GM12878 (cell line): ENCODE measurements at regions not wholly inside any gene's neighbourhood (a gene's known extent, or its start where the extent isn't known, plus 50 kb on each side); places are given as distances from the start of the nearest gene placed in this dataset.

Experiments used
- CHD2 ChIP-seq: IDR thresholded peaks from 2 replicates; pipeline ENCODE4 v1.6.1; 2011; ENCODE audit warnings: low read depth, low read length, improper control_type of control experiment, borderline replicate concordance
- EGR1 ChIP-seq, 2 experiments: IDR thresholded peaks; 1 replicate in 1 of 2; 2 replicates in 1 of 2; pipeline ENCODE4 v1.6.1; 2011 to 2012; ENCODE audit warnings: low read depth in 2 of 2, low read length in 2 of 2, borderline replicate concordance in 1 of 2, mild to moderate bottlenecking in 1 of 2, moderate library complexity in 1 of 2
- FOXM1 ChIP-seq: IDR thresholded peaks from 2 replicates; pipeline ENCODE4 v1.6.1; 2012; ENCODE audit warnings: low read depth, mild to moderate bottlenecking, inconsistent platforms, low read length, moderate library complexity
- HDAC2 ChIP-seq: fragments of 200-600 bp; sonication (generic); IDR thresholded peaks from 2 replicates; pipeline ENCODE4 v1.6.1; 2017
- JUND ChIP-seq: IDR thresholded peaks from 2 replicates; pipeline ENCODE4 v1.6.1; 2012; ENCODE audit warnings: low read depth, mild to moderate bottlenecking, low read length, improper control_type of control experiment, moderate library complexity
- KDM1A ChIP-seq: fragments of 200-600 bp; sonication (generic); IDR thresholded peaks from 2 replicates; pipeline ENCODE4 v1.6.1; 2016; ENCODE audit warnings: borderline replicate concordance
- POU2F2 ChIP-seq: IDR thresholded peaks from 3 replicates; pipeline ENCODE4 v1.6.1; 2011; ENCODE audit warnings: low read depth, mild to moderate bottlenecking, low read length, borderline replicate concordance
- STAT1 ChIP-seq: fragments of 450-650 bp; conservative IDR thresholded peaks from 2 replicates; pipeline ENCODE4 v1.6.1; 2014; ENCODE audit warnings: antibody characterized with exemption, mild to moderate bottlenecking
- WRNIP1 ChIP-seq: IDR thresholded peaks from 2 replicates; pipeline ENCODE4 v1.6.1; 2011; ENCODE audit warnings: low read depth, low read length, improper control_type of control experiment, borderline replicate concordance
- TF ChIP-seq, protein P1 (sequence below): fragments of 450-650 bp; IDR thresholded peaks from 2 replicates; pipeline ENCODE4 v1.6.1; 2018; ENCODE audit warnings: mild to moderate bottlenecking, low read depth, moderate library complexity; ENCODE audit not compliant: partially characterized antibody
- TF ChIP-seq, protein P2 (sequence below): fragments of 450-650 bp; IDR thresholded peaks from 2 replicates; pipeline ENCODE4 v1.6.1; 2017; ENCODE audit warnings: low read depth, mild to moderate bottlenecking, moderate library complexity
- TF ChIP-seq, protein P3 (sequence below): fragments of 450-650 bp; IDR thresholded peaks from 2 replicates; pipeline ENCODE4 v1.6.1; 2016; ENCODE audit warnings: mild to moderate bottlenecking
- TF ChIP-seq, protein P4 (sequence below): IDR thresholded peaks from 2 replicates; pipeline ENCODE4 v1.6.1; 2012; ENCODE audit warnings: improper control_type of control experiment, low read depth, low read length; ENCODE audit not compliant: insufficient replicate concordance

DNA sequence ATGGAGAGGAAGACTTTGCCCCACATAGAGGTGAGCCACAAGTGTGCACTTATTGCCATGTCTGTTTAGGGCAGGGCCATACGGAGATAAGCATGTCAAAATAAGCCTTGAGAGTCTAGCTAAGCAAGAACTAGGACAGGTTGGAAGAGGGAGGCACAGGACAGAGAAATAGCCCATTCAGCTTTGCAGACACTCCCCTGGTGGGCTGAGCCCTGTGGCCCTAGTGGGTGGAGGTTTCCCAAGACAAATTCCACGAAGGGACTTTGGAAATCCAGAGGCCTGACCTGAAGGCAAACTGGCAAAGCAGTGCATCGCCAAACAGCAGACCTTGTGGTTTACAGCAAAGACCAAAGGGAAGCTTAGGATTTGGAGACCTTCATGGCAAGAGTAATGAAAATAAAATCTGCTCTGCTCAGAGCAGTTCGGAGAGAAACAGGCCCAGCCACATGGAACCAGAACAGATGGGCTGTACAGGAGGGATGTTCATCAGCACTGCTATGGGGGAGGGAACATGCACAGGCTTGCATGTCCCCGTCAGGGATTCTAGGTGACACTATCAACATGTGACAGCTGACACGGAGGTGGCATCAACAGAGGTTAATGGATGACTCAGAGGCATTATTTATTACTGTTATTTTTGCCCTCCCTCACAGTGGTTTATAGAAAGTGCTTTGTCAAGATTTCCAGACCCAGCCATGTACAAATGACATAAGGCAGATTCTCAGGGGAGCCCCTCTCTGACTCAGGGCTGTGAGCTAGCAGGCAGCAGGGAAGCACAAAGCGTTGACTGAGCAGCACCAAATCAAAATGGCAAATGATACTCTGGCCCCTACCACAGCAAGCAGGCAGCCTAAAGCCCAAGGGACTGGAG lies 90.1 kb upstream of the IRF2BP2 start (continued):
- TF ChIP-seq STAT1 (no peak), FOXM1 (peak; percentile 80; the same call in 1 of the 2 replicates), CHD2 (peak; percentile 89), KDM1A (no peak), HDAC2 (no peak), JUND (peak; percentile 84; the same call in 1 of the 2 replicates), POU2F2 (peak; percentile 73; the same call in 1 of the 3 replicates), EGR1 (IDR thresholded peaks at IDR 0.05; ENCODE audit: borderline replicate concordance in 1 of 2, low read depth in 2 of 2, low read length in 2 of 2) (no peak), WRNIP1 (no peak)
- TF ChIP-seq, protein P1, sequence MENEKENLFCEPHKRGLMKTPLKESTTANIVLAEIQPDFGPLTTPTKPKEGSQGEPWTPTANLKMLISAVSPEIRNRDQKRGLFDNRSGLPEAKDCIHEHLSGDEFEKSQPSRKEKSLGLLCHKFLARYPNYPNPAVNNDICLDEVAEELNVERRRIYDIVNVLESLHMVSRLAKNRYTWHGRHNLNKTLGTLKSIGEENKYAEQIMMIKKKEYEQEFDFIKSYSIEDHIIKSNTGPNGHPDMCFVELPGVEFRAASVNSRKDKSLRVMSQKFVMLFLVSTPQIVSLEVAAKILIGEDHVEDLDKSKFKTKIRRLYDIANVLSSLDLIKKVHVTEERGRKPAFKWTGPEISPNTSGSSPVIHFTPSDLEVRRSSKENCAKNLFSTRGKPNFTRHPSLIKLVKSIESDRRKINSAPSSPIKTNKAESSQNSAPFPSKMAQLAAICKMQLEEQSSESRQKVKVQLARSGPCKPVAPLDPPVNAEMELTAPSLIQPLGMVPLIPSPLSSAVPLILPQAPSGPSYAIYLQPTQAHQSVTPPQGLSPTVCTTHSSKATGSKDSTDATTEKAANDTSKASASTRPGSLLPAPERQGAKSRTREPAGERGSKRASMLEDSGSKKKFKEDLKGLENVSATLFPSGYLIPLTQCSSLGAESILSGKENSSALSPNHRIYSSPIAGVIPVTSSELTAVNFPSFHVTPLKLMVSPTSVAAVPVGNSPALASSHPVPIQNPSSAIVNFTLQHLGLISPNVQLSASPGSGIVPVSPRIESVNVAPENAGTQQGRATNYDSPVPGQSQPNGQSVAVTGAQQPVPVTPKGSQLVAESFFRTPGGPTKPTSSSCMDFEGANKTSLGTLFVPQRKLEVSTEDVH = peak; percentile 60
- TF ChIP-seq, protein P2, sequence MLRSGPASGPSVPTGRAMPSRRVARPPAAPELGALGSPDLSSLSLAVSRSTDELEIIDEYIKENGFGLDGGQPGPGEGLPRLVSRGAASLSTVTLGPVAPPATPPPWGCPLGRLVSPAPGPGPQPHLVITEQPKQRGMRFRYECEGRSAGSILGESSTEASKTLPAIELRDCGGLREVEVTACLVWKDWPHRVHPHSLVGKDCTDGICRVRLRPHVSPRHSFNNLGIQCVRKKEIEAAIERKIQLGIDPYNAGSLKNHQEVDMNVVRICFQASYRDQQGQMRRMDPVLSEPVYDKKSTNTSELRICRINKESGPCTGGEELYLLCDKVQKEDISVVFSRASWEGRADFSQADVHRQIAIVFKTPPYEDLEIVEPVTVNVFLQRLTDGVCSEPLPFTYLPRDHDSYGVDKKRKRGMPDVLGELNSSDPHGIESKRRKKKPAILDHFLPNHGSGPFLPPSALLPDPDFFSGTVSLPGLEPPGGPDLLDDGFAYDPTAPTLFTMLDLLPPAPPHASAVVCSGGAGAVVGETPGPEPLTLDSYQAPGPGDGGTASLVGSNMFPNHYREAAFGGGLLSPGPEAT = peak; percentile 85
- TF ChIP-seq, protein P3, sequence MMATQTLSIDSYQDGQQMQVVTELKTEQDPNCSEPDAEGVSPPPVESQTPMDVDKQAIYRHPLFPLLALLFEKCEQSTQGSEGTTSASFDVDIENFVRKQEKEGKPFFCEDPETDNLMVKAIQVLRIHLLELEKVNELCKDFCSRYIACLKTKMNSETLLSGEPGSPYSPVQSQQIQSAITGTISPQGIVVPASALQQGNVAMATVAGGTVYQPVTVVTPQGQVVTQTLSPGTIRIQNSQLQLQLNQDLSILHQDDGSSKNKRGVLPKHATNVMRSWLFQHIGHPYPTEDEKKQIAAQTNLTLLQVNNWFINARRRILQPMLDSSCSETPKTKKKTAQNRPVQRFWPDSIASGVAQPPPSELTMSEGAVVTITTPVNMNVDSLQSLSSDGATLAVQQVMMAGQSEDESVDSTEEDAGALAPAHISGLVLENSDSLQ = peak; percentile 84
- TF ChIP-seq, protein P4, sequence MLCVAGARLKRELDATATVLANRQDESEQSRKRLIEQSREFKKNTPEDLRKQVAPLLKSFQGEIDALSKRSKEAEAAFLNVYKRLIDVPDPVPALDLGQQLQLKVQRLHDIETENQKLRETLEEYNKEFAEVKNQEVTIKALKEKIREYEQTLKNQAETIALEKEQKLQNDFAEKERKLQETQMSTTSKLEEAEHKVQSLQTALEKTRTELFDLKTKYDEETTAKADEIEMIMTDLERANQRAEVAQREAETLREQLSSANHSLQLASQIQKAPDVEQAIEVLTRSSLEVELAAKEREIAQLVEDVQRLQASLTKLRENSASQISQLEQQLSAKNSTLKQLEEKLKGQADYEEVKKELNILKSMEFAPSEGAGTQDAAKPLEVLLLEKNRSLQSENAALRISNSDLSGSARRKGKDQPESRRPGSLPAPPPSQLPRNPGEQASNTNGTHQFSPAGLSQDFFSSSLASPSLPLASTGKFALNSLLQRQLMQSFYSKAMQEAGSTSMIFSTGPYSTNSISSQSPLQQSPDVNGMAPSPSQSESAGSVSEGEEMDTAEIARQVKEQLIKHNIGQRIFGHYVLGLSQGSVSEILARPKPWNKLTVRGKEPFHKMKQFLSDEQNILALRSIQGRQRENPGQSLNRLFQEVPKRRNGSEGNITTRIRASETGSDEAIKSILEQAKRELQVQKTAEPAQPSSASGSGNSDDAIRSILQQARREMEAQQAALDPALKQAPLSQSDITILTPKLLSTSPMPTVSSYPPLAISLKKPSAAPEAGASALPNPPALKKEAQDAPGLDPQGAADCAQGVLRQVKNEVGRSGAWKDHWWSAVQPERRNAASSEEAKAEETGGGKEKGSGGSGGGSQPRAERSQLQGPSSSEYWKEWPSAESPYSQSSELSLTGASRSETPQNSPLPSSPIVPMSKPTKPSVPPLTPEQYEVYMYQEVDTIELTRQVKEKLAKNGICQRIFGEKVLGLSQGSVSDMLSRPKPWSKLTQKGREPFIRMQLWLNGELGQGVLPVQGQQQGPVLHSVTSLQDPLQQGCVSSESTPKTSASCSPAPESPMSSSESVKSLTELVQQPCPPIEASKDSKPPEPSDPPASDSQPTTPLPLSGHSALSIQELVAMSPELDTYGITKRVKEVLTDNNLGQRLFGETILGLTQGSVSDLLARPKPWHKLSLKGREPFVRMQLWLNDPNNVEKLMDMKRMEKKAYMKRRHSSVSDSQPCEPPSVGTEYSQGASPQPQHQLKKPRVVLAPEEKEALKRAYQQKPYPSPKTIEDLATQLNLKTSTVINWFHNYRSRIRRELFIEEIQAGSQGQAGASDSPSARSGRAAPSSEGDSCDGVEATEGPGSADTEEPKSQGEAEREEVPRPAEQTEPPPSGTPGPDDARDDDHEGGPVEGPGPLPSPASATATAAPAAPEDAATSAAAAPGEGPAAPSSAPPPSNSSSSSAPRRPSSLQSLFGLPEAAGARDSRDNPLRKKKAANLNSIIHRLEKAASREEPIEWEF = no peak
